ENCODE measurements at regions not wholly inside any gene's neighbourhood (a gene's known extent, or its start where the extent isn't known, plus 50 kb on each side); places are given as distances from the start of the nearest gene placed in this dataset.
"Not testable (repeated sequence)": the region's sequence is repeated elsewhere in the genome, so short reads cannot be mapped to it uniquely, and the experiment has no call there.

GRCh38 chr18:60319129-60319528 is 53.4 kb downstream of the MC4R start:
- no peaks in the 10 kb centered on the region for H3K9me3 Mint-ChIP-seq
- no peaks in the 10 kb centered on the region for H3K4me1 Mint-ChIP-seq
- H3K4me3 Mint-ChIP-seq = no peak overlapping the region
- no peaks in the 10 kb centered on the region for H3K27me3 Mint-ChIP-seq
- no peaks in the 10 kb centered on the region for H3K36me3 Mint-ChIP-seq
- no peak overlapping the region for H3K27ac Mint-ChIP-seq

DNA sequence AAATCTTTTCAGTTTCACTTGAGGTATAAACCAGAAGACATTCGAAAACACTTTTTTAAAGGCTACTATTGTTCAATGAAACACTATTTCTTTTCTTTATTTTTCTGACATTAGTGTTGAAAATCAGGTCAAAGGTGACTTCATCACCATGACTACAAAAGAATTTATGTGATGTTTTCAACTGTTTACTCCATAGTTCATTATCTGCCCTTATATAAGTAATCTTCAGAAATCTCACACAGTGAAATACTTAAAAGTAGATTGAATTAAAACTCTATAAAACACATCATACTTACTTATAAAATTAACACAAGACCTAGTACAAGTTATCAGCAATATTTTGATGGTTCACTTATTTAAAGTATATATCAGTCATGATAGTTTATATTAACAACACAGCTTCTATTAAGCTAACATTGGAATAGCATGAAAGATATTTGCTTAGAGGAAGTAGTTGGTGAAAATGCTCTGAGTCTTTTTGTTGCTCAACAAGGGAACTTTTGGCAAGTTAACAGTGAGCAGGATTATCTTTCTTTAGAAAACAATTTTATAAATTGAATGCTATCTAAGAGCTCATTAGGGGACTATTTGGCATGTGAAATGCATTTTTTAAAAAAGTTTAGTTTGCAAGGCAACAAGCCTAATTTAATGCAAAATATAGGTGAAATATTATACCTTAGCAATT is 60.8 kb downstream of the MC4R start:
- H3K4me3 Mint-ChIP-seq = no peak overlapping the region
- peaks cover 3% of the 10 kb centered on the region for H3K9me3 Mint-ChIP-seq
- no peaks in the 10 kb centered on the region for H3K4me1 Mint-ChIP-seq
- no peaks in the 10 kb centered on the region for H3K36me3 Mint-ChIP-seq
- H3K27me3 Mint-ChIP-seq = no peaks in the 10 kb centered on the region
- no peak overlapping the region for H3K27ac Mint-ChIP-seq

DNA sequence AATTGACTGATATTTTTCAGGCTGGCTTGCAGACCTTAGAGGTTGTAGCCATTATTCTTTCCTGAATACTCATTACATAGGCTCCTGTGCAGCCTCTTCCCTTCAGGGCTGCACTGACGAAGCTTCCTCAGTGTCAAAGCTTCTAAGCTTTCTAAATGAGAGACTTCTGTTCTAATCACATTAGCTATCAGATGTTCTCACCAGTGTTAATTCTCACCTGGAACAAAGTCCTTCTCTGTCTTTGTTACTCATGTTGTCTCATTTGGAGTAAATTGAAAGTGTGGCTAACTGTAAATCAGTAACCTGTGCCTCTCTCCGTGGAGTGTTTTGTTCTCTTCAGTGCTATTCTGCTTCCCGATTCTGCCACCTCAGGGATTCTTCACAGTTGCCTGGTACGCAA is 76.9 kb downstream of the MC4R start:
- H3K9me3 Mint-ChIP-seq = no peaks in the 10 kb centered on the region
- no peak overlapping the region for H3K27ac Mint-ChIP-seq

DNA sequence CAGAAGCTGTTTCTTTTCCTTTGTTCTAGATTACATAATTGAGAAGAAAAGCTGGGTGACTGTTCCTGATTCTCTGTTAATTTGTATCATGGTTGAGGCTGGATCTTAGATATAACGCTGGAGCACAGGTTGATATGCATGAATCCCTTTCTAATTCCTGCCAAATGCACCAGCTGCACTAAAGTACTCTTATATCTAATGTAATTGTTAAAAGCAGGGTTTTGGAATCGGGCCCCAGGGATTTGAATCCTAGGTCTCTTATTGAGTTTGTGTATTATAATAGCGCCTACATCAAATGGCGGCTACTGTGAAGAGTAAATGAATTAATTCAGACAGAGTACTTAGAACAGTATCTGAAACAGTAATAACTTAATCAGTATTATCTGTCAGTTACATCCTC is 80.4 kb downstream of the MC4R start:
- H3K27ac Mint-ChIP-seq = no peak overlapping the region
- no peaks in the 10 kb centered on the region for H3K4me1 Mint-ChIP-seq
- H3K27me3 Mint-ChIP-seq = no peaks in the 10 kb centered on the region
- H3K4me3 Mint-ChIP-seq = no peak overlapping the region
- H3K9me3 Mint-ChIP-seq = no peaks in the 10 kb centered on the region
- no peaks in the 10 kb centered on the region for H3K36me3 Mint-ChIP-seq

More for the DNA sequence above, 76.9 kb downstream of the MC4R start:
- Mint-ChIP-seq H3K36me3 (no peaks in the 10 kb centered on the region), H3K4me1 (no peaks in the 10 kb centered on the region), H3K4me3 (no peak overlapping the region), H3K27me3 (no peaks in the 10 kb centered on the region)

- Mint-ChIP-seq H3K9me3 (no peaks in the 10 kb centered on the region), H3K27me3 (no peaks in the 10 kb centered on the region), H3K27ac (no peak overlapping the region)
These were observed 93.2 kb downstream of the MC4R start for GRCh38 chr18:60279391-60279790.

DNA sequence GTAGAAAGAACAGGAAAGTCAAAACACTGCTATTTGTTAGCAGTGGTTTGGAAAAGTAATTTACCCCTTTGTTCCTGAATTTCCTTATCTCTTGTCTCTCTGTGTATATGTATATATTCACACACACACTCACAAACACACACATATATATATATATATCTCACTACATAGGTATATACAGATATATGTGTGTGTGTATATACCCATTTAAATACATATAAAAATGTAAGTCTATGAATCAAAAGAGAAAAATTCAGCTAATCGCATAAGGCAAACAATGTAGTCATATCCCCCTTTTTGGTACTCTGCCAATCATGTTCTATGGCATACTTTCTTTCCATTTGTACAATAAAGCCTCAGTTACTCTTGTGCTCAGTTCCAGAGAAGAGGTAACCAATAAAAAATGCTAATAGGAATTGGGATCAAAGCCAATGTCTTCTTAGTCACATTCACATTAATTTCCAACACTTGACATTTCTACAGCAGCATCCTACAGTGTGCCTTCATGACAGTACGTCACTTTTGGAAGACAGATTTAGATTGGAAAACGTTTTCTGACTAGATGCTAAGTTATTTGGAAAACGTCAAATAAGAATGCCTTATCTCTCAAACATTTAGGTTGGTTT is 94.6 kb downstream of the MC4R start:
- no peak overlapping the region for H3K4me3 Mint-ChIP-seq
- no peaks in the 10 kb centered on the region for H3K27me3 Mint-ChIP-seq
- no peaks in the 10 kb centered on the region for H3K4me1 Mint-ChIP-seq
- H3K27ac Mint-ChIP-seq = no peak overlapping the region
- no peaks in the 10 kb centered on the region for H3K36me3 Mint-ChIP-seq
- H3K9me3 Mint-ChIP-seq = peaks cover under 1% of the 10 kb centered on the region

More at GRCh38 chr18:60279391-60279790, 93.2 kb downstream of the MC4R start:
- Mint-ChIP-seq H3K4me3 (no peak overlapping the region), H3K4me1 (no peaks in the 10 kb centered on the region), H3K36me3 (no peaks in the 10 kb centered on the region)

GRCh38 chr18:60267391-60268058 is 105.0 kb downstream of the MC4R start:
- Mint-ChIP-seq H3K4me3 (no peak overlapping the region), H3K36me3 (no peaks in the 10 kb centered on the region), H3K9me3 (peaks cover 3% of the 10 kb centered on the region), H3K4me1 (no peaks in the 10 kb centered on the region), H3K27me3 (no peaks in the 10 kb centered on the region), H3K27ac (no peak overlapping the region)

DNA sequence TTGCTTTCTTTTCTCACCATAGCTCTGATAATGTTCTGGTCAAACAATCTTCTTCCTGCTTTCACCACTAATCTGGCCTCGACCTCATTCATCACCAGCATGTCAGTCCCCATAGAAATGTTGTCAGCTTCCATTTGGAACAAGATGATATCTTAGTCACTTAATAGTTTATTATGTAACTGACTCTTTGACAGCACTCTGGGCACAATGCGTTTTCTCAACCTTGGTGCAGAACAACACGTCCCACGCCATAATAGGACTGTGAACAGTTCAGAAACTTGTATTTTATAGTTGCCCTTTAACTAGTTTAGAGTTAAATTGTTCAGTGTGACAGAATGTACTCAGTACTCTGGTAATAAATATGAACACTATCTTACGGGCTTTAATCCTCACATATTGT is 106.0 kb downstream of the MC4R start:
- no peaks in the 10 kb centered on the region for H3K36me3 Mint-ChIP-seq
- peaks cover 6% of the 10 kb centered on the region for H3K9me3 Mint-ChIP-seq
- H3K27me3 Mint-ChIP-seq = no peaks in the 10 kb centered on the region
- H3K4me1 Mint-ChIP-seq = no peaks in the 10 kb centered on the region
- no peak overlapping the region for H3K27ac Mint-ChIP-seq
- H3K4me3 Mint-ChIP-seq = no peak overlapping the region

GRCh38 chr18:60259052-60259681 is 113.4 kb downstream of the MC4R start:
- Mint-ChIP-seq H3K27ac (no peak overlapping the region), H3K36me3 (no peaks in the 10 kb centered on the region), H3K4me1 (no peaks in the 10 kb centered on the region), H3K27me3 (no peaks in the 10 kb centered on the region), H3K9me3 (peaks cover 16% of the 10 kb centered on the region), H3K4me3 (no peak overlapping the region)

DNA sequence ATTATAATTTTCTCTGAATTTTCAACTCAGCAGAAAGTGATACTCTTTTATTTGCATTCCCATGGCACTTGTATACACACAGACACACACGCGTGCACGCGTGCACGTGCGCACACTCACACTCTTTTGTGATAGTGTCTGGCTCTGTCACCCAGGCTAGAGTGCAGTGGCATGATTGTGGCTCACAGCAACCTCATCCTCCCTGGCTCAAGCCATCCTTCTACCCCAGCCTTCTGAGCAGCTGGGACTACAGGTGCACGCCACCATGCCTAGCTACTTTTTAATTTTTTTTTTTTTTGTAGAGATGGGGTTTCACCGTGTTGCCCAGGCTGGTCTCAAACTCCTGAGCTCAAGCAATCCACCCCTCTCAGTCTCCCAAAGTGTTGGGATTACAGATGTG is 123.2 kb downstream of the MC4R start:
- Mint-ChIP-seq H3K9me3 (peaks cover 4% of the 10 kb centered on the region), H3K27me3 (no peaks in the 10 kb centered on the region), H3K4me1 (no peaks in the 10 kb centered on the region), H3K4me3 (no peak overlapping the region), H3K27ac (no peak overlapping the region), H3K36me3 (no peaks in the 10 kb centered on the region)

GRCh38 chr18:60248336-60249330 is 123.9 kb downstream of the MC4R start:
- peaks cover 5% of the 10 kb centered on the region for H3K9me3 Mint-ChIP-seq
- no peak overlapping the region for H3K4me3 Mint-ChIP-seq
- no peaks in the 10 kb centered on the region for H3K36me3 Mint-ChIP-seq
- H3K27me3 Mint-ChIP-seq = no peaks in the 10 kb centered on the region
- no peaks in the 10 kb centered on the region for H3K4me1 Mint-ChIP-seq
- H3K27ac Mint-ChIP-seq = no peak overlapping the region

DNA sequence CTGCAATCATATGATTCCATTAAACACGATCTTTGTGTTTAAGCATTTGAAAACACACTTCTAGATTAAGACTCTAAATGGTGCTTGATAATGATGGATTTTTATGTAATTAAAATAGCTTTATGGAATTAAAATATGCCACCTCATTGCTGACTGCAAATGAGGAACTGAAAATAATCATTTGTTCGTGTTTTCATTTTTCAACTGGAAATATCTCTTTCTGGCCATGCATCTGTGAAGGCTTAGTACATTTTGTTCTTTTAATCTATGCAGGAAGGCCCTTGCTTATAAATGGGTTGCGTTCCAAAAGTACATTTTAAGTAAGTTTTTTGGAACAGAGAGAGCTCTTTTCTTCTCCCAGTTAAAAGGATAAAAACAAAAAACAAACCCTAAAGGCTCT is 125.5 kb downstream of the MC4R start:
- Mint-ChIP-seq H3K27ac (no peak overlapping the region), H3K36me3 (no peaks in the 10 kb centered on the region), H3K27me3 (no peaks in the 10 kb centered on the region), H3K4me1 (no peaks in the 10 kb centered on the region), H3K4me3 (no peak overlapping the region), H3K9me3 (peaks cover 11% of the 10 kb centered on the region)

DNA sequence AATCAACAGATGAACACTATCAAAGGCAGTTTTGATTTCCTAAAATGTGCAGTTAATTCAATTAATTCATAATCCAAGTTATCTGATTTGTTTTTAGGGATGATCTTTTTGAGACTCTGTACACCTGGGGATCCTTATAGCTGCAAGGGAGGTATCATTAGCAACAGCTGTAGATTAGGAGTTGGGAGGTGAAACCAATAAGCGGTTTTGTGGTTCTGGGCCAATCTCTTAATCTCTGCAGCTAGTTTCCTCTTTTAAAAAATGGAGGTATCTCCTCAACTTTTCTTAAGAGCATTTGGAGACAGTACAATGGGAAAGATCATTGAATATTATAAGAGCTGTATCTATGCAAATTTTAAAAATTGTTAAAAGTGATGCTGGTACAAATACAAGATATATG is 126.0 kb downstream of the MC4R start:
- Mint-ChIP-seq H3K27ac (no peak overlapping the region), H3K4me3 (no peak overlapping the region), H3K36me3 (no peaks in the 10 kb centered on the region), H3K9me3 (peaks cover 11% of the 10 kb centered on the region), H3K4me1 (no peaks in the 10 kb centered on the region), H3K27me3 (no peaks in the 10 kb centered on the region)

DNA sequence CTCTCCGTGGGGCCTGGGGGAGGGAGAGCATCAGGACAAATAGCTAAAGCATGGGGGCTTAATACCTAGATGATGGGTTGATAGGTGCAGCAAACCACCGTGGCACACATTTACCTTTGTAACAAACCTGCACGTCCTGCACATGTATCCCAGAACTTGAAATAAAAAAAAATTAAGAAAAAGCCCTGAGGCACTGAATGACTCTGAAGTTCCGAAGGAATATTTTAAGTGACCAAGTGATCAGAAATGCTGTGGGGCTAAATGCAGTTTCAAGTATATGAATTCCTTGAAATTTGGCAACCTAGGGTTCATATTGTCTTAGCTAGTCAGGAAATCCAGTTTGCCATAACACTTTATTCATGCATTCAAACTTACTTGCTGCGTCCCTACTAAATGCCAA is 127.5 kb downstream of the MC4R start:
- H3K9me3 Mint-ChIP-seq = peaks cover 17% of the 10 kb centered on the region
- H3K4me3 Mint-ChIP-seq = no peak overlapping the region
- no peaks in the 10 kb centered on the region for H3K27me3 Mint-ChIP-seq
- H3K27ac Mint-ChIP-seq = no peak overlapping the region
- no peaks in the 10 kb centered on the region for H3K36me3 Mint-ChIP-seq
- no peaks in the 10 kb centered on the region for H3K4me1 Mint-ChIP-seq

GRCh38 chr18:60239024-60239710 is 133.4 kb downstream of the MC4R start:
- not testable (repeated sequence) for H3K4me1 Mint-ChIP-seq, H3K27ac Mint-ChIP-seq, H3K4me3 Mint-ChIP-seq, H3K27me3 Mint-ChIP-seq, H3K36me3 Mint-ChIP-seq
- H3K9me3 Mint-ChIP-seq = peaks cover 13% of the 10 kb centered on the region

All from activated naive CD4-positive, alpha-beta T cell treated with anti-CD3 and anti-CD28 coated beads, Interleukin-2, amount 50 U/mL, for 24 hours (primary cell).